NK-92 (cell line): ENCODE measurements at regions not wholly inside any gene's neighbourhood (a gene's known extent, or its start where the extent isn't known, plus 50 kb on each side); places are given as distances from the start of the nearest gene placed in this dataset.
"Not testable (repeated sequence)": the region's sequence is repeated elsewhere in the genome, so short reads cannot be mapped to it uniquely, and the experiment has no call there.

ENCODE experiments used
- DNase-seq: peaks from one replicate; lab custom pipeline; 2025; ENCODE audit not compliant: unreplicated experiment; lab: John Stamatoyannopoulos, UW

GRCh38 chr7:65613644-65614289, 240.1 kb downstream of the ZNF92 start:
- DNase-seq: not testable (repeated sequence)

- DNase-seq: not testable (repeated sequence)
Observed at GRCh38 chr7:65616111-65616510, 242.5 kb downstream of the ZNF92 start.

DNA sequence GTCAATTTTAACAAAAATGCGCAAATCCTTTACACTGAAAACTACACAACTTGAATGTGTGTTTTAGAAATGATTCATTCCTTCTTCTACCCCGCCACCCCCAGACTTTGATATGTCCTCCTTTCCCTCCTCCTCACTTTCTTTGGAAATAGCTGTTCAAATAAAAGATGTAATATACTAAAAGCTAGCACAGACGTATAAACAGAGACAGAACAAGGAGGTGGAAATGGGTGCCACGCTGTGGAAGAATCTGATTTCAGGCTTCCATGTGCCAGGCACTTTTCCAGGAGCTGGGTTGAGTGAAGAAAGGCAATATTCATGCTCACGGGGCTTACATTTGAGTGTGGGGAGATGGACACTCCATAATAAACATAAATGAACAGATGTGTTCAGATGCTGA, 246.6 kb downstream of the ZNF92 start:
- DNase-seq: not testable (repeated sequence)

DNA sequence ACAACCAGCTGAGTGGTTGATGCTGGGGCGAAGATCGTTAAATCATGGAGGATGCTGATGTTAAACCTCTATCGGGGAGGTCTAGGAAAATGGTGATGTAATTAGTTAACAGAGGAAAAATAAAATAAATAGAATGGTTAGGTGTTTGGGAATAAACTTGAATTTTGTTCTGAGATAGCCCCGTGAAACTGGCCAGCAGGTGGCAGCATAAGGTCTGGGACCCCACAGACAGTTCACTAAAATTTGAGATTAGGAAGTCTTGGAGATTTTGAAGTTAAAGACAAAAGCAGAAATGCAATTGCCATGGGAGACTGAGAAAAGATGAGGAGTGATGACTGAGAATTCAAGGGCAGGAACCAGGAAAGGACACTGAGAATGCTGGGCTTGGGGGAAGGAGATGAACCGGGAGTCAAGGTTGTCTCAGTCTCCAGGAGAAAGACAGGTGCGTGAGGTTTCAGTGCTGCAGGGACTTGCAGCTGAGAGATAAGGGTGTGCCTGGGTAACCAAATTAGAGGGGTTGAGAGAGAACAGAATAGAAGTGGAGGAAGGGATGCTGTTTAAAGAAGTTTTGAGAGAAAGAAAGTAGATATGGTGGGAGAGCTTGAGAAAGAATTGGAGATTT, 248.0 kb downstream of the ZNF92 start:
- not testable (repeated sequence) for DNase-seq

GRCh38 chr7:65631236-65631635, 241.6 kb upstream of the VKORC1L1 start:
- not testable (repeated sequence) for DNase-seq

GRCh38 chr7:65633587-65634404, 239.1 kb upstream of the VKORC1L1 start:
- not testable (repeated sequence) for DNase-seq

DNA sequence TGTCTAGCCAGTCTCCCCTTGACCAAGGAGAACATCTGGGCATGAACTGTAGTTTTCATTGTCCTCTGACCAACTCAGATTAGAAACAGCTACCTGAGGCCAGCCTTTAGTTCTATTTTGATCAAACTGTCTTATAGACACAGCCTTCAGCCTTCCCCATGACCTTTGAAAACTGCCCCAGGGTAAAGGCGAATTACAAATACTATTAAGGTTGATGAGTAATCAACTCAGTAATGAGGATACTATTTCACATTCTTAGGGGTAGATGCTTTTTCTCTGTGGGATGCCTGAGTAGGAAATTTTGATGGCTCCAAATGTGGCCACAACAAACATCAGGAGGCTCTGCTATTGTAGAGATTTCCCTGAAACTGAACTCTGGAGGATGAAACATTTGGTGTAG, 234.0 kb upstream of the VKORC1L1 start:
- DNase-seq: not testable (repeated sequence)

GRCh38 chr7:65639717-65640116, 233.2 kb upstream of the VKORC1L1 start:
- not testable (repeated sequence) for DNase-seq

DNA sequence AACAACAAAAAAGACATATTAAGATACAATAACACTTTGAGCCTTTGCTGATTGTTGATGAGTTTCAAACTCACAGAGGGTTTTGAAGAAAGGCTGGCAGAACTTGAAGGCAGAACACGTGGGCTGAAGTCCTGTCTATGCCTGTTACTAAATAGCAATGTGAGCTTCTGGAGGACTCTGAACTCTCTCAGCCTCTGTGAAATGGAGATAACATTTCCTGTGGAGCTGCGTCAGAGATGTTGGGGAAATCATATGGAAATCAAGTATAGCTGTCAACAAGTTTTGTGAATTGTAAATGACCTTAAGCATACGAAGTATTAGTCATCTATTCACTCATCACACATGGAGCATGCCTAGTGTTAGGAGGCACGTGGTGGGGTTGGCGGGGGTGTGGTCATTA, 229.4 kb upstream of the VKORC1L1 start:
- DNase-seq: not testable (repeated sequence)

DNA sequence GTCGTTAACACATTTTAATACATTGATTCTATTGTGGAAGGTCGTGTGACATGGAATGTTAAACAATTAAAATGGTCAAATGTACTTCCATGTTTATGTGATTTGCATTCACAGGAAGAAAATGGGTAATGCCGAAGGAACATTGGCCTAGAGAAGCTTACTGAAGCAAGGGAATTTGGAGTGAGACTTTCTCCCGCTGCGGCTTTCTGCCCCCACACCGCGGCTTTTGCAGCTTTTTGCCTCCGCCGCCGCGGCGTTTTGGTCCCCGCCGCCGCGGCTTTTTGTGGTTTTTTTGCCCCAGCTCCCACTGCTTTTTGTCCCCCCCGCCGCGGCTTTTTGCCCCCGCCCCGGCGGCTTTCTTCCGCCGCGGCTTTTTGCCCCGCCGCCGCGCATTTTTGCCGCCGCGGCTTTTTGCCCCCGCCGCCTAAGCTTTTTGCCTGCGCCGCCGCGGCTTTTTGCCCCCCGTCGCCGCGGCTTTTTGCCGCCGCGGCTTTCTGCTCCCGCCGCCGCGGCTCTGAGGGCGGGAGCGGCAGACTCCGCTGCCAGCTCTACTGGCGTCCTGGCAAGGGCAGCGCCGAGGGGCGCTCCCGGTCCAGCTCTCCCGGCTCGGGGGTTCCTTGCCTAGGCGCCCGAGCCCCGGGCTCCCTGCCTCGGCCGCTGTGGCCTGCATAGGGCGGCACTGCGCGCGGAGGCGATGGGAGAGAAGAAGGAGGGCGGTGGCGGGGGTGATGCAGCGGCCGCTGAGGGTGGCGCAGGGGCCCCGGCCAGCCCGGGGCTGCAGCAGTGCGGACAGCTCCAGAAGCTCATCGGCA, 225.5 kb upstream of the VKORC1L1 start:
- DNase-seq: not testable (repeated sequence)

- not testable (repeated sequence) for DNase-seq
Observed at GRCh38 chr7:65651174-65651573, 221.7 kb upstream of the VKORC1L1 start.

DNA sequence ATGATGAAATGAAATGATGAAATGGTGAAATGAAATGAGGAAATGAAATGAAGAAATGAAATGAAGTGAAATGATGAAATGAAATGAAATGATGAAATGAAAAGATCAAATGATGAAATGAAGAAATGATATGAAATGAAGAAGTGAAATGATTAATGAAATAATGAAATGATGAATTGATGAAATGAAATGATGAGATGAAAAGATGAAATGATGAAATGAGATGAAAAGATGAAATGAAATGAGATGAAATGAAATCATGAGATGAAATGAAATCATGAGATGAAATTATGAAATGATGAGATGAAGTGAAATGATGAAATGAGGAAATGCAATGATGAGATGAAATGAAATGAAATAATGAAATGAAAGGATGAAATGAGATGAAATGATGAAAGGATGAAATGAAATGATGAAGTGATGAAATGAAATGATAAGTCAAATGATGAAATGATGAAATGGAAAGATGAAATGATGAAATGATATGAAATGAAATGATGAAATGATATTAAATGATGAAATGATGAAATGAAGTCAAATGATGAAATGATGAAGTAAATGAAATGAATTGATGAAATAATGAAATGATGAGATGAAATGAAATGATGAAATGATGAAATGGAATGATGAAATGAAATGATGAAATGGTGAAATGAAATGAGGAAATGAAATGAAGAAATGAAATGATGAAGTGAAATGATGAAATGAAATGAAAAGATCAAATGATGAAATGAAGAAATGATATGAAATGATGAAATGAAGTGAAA, 220.9 kb upstream of the VKORC1L1 start:
- DNase-seq: not testable (repeated sequence)

DNA sequence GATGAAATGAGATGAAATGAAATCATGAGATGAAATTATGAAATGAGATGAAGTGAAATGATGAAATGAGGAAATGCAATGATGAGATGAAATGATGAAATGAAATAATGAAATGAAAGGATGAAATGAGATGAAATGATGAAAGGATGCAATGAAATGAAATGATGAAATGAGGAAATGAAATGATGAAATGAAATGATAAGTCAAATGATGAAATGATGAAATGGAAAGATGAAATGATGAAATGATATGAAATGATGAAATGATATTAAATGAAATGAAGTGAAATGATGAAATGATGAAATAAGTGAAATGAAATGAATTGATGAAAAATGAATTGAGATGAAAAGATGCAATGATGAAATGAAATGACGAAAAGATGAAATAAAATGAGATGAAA, 220.2 kb upstream of the VKORC1L1 start:
- not testable (repeated sequence) for DNase-seq

GRCh38 chr7:65656494-65657188, 216.2 kb upstream of the VKORC1L1 start:
- DNase-seq: not testable (repeated sequence)

- DNase-seq: not testable (repeated sequence)
Observed at GRCh38 chr7:65683362-65683761, 189.5 kb upstream of the VKORC1L1 start.

GRCh38 chr7:65699026-65699714, 173.7 kb upstream of the VKORC1L1 start:
- DNase-seq: not testable (repeated sequence)

DNA sequence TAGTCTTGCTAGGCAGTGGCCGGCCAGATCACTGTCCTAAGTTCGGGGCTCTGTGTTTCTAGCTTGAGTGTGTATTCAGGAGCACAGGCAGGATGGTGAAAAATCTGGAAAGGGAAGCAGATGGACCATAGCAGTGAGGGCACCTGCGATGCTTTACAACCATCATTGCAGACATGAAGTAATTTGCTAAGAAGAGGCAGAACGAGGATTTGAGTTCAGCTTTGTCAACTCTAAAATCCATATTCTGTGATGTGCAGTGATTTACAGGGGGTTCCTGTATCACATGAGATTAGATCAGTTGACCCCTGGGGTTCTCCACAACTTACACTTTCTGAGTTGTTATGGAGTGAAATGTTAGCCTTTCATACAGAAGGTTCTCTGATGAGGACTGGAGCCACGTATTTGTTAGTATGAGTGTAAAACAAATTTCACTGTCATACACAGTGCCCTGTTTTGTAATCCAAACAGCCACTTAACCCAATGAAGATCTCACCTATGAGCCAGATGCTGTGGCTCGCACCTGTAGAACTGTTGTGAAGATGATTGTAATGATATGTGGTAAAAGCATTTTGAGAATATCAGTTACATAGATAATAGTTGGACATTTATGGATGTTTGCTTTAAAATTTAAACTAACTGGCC, 173.0 kb upstream of the VKORC1L1 start:
- DNase-seq: not testable (repeated sequence)

DNA sequence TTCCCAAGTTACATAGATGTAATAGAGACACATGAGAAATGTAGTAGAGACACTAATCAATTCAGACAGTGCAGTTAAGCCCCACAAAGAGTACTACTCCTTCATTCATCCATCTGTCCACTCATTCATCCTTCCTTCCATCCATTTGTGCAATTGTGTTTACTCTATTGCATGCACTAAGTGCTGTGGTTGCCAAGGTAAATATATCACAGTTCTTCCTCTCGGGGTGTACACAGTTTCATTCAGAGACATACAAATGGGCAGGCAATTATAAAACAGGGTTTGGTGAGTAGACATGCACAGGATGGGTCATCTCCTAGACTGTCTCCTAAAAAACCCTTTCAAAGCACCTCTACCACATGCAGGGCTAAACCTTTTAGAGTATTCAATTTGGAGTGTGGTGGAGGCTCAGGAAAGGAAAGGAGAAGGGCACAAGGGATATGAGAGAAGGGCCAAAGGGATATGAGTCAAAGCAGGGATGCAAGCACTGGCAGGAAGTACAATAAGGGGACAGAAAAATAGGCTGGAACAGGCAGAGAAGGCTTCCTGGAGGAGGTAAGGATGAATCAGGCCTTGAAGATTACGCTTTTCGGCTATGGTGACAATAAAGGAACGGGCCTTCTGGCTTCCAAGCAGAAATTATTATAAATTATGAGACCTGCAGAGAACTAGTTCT, 153.6 kb upstream of the VKORC1L1 start:
- not testable (repeated sequence) for DNase-seq
